ENCODE measurements at regions not wholly inside any gene's neighbourhood (a gene's known extent, or its start where the extent isn't known, plus 50 kb on each side); places are given as distances from the start of the nearest gene placed in this dataset.
"Not testable (repeated sequence)": the region's sequence is repeated elsewhere in the genome, so short reads cannot be mapped to it uniquely, and the experiment has no call there.

DNA sequence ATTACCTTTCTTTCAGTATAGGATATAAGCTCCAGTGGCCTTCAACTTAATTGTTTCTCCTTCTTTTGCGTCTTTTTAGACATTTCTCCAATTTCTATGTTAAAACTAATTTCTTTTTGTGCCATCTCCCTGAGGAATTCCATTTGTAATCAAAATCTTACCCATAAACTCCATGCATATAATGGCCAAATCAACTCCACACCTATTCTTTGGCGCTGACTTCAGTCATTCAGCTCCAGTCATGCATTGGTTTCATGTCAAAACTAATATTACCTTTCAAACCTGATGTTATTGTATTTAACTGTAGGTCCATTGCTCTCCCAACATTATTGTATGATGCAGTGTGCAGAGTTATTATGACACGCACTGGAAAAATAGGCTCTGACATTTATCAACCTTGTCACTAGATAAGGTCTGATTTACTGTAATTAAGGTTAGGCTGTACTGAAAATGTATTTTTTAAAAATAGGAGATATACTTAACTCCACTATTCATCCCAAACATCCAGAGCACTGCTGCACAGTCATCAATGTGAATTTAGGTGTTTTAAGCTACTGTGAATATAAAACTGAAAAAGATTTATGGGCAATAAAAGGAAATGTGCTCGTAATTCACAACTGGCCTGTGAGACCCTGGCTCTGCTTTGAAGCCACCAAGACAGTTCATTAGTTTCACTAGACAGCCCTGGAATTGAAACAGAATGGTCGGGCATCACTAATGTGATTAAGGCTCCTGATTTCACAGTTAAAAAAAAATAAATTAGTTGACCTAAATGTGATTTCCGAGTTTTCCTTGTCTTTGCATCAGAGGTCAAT lies 180.6 kb upstream of the GRIA4 start:
- no peak for DNase-seq

- DNase-seq: no peak
Observed at GRCh38 chr11:105407101-105407500, 202.8 kb upstream of the GRIA4 start.

GRCh38 chr11:105401269-105401809 lies 208.5 kb upstream of the GRIA4 start:
- DNase-seq: no peak

GRCh38 chr11:105399511-105399910 lies 210.4 kb upstream of the GRIA4 start:
- DNase-seq: no peak

GRCh38 chr11:105398636-105399035 lies 211.2 kb upstream of the GRIA4 start:
- DNase-seq: no peak

DNA sequence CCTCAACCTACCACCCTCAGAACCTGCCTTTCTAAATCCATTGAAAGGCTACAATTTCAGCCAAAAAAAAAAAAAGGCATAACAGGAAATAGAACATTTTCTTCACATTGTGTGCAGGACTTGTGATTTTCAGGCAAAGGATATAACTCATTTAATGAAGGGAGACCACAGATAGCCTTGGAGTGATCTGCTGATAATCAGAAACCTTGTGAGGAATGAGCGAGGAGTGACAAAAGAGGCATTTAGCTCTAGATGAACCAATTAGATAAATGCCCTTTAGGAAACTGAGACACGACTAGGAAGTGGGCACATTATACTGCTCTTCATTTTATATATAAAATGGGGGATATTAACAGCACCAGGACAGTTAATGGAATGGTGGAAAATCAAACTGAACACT lies 216.5 kb upstream of the GRIA4 start:
- DNase-seq: no peak

GRCh38 chr11:105392556-105392955 lies 217.3 kb upstream of the GRIA4 start:
- no peak for DNase-seq

DNA sequence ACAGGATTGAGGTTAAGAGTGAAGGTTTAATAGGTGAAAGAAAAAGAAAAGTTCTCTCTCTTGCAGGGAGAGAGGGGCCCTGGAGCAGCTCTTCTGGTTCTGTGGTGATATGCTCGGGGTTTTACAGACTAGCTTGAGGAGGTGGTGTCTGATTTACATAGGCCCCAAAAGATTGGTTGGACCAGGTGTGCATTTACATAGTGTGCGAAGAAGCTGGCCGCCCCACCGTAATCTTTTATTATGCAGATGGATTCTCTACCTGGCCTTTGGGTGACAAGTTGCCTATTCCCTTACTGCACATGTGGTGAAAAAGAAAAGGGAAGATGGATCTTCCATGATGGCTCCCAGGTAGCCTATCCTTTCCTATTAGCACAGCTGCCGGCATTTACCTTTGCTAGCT lies 219.9 kb upstream of the GRIA4 start:
- DNase-seq: no peak

DNA sequence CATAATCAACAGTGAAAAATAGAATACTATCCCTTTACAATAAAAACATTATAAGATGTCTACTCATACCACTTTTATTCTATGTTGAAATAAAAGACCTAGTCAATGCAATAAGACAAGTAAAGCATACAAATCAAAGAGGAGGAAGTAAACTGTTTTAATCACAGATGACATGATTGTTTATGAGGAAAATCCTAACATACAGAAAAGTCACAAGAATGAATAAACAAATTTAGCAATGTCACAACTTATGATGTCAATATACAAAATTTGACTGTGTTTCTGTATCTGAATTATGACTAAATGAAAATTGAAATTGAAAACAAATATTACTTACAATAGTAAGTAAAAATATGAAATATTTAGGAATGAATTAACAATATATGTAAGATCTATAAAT lies 221.9 kb upstream of the GRIA4 start:
- no peak for DNase-seq

DNA sequence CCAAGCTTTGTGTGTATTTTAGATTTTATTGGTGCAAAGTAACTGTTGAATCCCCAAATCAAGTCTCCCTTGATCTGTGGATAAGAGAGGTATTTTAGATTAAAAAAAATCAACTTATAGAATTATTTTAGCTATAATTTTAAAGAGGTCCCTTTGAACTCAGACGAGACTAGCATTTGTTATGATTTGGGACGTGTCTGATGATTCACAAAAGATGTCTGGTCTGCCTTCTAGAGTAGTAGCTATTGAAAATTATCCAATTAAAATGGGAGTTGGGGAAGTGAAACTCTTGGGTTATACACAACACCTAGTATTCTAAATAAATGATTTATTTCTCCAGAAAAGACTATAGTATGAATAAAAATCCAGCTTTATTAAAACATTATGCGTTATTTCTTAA lies 227.9 kb upstream of the GRIA4 start:
- DNase-seq: no peak

DNA sequence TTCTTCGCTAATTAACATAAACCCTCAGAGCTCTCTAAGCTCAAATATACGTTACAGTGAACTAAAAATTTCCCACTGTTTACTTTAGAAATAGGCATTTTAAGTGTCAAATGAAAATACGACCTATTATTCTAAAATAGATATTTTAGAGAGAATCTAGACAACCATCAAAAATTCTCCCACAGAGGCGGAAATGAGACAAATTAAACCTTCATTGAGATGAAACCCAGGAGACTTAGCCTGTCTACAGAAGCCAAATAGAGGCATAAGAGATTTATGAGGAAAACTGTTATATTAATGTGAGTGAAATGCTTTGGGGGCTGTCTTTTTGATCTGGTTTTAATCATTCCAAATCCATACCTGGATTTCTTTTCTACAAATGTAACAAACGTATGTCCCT lies 232.0 kb upstream of the GRIA4 start:
- DNase-seq: no peak

DNA sequence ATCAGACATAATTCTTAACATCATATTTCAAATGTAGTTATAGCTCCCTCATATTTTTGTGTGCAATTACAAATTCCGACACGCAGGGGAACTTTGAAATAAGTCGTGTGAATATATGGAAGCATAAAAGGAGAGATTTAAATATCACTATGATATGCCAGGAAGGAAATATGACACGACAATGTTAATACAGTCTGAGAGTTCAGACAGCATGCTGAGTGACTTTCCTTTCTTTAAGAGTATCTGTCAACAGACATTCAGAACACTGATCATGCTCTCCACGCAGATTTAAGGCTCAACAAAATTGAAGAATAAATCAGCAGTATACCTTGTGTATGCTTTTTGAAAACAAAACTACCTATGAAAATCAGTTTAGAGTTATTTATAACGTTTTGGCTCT lies 232.6 kb upstream of the CARD18 start:
- no peak for DNase-seq

- DNase-seq: no peak
Observed at GRCh38 chr11:105371311-105371710, 231.7 kb upstream of the CARD18 start.

DNA sequence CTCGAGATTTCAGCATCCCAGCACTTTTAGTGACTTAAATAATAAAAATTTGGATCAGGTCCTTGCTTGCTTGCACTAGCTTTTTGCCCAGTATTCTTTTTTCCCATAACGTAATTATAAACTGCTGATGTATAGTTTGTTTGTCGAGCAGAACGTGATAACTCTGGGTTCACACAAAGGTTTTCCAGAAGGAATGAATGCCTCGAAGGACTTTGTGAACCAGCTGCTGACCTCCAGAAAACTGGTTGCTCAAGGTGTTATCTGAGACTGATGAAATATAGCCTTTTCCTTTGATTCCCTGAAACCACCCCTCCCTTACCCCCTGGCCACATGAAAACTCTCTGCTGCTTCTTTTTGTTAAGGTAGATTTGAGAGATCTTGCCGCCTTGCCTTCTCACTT lies 229.1 kb upstream of the CARD18 start:
- DNase-seq: no peak

DNA sequence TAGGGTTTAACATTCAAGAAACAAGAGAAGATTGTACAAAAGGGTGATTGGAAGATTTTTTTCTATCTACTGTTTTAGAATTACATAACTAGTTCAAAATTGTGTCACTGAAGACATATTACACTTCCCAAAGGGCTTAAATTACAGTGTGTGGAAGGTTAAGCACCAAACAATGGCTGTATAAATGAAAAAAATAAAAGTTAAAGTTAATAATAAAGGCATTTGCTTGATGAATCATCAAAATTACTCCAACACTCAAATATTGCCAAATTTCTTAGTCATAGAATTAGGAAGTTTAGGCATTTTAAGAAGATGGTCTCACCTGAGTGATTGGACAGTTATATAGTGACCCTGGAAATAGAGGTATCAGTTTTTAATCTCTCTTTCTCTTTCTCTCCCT lies 227.6 kb upstream of the CARD18 start:
- no peak for DNase-seq

DNA sequence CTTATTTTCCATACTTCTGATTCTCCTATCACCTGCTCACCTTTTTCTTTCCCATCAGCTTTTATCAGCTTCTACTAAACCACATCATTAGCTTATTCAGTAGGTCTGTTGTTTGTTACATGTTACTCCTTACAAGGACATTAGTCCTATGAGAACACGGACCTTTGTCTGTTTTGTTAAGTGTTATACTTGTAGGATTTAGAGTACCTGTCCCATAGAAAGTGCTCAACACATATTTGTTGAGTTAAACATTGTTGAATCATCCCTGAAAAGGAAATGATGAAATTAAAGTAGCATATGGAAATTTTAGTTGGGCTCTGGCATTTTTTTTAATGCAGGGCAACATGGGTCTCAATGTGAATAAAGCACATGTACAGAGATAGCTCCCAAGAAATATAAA lies 222.1 kb upstream of the CARD18 start:
- DNase-seq: no peak

DNA sequence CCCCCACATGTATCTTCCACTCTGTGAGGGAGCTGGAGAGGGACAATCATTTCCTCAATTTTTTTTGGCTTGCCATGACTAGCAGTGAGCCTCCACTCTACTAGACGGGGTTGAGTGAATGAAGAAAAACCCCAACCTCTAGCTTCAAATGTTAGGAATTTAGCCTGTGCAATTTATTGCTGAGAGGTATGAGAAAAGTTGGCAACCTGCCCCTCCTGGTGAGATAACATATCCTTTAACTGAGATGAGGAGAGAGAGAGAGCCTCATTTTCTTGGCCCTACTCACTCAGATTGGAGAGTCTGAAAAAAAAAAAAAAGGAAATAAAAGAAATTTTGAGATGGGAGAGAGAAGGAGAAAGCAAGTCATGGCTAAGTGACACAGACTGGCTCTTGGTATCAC lies 218.2 kb upstream of the CARD18 start:
- no peak for DNase-seq

GRCh38 chr11:105357146-105357545 lies 217.6 kb upstream of the CARD18 start:
- no peak for DNase-seq

DNA sequence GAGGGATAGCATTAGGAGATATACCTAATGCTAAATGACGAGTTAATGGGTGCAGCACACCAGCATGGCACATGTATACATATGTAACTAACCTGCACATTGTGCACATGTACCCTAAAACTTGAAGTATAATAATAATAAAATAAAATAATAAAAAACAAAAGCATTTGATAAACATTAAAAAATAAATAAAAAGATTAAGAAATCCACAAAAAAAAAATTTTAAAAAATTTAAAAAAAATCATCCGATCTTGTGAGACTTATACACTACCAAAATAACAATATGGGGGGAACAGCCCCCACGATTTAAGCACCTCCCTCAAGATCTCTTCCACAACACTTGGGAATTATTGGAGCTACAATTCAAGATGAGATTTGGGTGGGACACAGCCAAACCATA lies 210.3 kb upstream of the CARD18 start:
- DNase-seq: not testable (repeated sequence)

DNA sequence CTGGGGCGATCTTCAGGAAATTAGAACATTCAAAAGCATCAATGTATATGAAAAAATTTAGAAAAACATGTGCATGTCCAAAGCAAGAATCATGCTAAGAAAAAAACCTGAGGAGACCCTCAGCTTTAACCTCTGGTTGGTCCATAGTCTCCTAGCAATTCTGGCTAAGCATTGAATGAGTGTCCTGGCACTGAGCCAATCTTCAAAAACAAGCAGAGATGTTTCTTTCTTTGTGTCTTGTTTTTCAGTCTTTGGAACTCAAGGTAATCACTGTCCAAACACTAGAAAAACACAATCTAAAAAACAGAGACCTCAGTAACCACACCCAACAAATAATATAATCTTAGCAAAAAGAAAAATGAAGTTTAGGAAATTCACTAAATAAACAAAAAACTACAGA lies 205.4 kb upstream of the CARD18 start:
- no peak for DNase-seq

- no peak for DNase-seq
Observed at GRCh38 chr11:105334025-105334714, 194.6 kb upstream of the CARD18 start.

DNA sequence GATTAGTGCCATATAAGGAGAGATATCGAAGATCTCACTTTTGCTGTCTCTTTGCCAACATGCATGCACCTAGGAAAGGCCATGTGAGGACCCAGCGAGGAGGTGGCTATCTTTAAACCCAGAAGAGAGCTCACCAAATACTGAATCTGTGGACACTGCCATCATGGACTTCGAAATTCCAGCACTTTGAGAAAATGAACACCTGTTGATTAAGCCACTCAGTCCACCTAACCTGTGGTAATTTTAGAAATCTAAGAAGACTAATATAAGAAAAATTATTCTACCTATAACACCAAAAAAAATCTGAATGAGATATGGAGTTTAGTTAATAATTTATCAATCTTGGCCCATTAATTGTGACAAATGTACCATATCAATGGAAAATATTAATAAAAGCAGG lies 193.6 kb upstream of the CARD18 start:
- no peak for DNase-seq

- no peak for DNase-seq
Observed at GRCh38 chr11:105332171-105332570, 192.6 kb upstream of the CARD18 start.

GRCh38 chr11:105328061-105328460 lies 188.5 kb upstream of the CARD18 start:
- DNase-seq: no peak
